ENCODE measurements at regions not wholly inside any gene's neighbourhood (a gene's known extent, or its start where the extent isn't known, plus 50 kb on each side); places are given as distances from the start of the nearest gene placed in this dataset.

DNA sequence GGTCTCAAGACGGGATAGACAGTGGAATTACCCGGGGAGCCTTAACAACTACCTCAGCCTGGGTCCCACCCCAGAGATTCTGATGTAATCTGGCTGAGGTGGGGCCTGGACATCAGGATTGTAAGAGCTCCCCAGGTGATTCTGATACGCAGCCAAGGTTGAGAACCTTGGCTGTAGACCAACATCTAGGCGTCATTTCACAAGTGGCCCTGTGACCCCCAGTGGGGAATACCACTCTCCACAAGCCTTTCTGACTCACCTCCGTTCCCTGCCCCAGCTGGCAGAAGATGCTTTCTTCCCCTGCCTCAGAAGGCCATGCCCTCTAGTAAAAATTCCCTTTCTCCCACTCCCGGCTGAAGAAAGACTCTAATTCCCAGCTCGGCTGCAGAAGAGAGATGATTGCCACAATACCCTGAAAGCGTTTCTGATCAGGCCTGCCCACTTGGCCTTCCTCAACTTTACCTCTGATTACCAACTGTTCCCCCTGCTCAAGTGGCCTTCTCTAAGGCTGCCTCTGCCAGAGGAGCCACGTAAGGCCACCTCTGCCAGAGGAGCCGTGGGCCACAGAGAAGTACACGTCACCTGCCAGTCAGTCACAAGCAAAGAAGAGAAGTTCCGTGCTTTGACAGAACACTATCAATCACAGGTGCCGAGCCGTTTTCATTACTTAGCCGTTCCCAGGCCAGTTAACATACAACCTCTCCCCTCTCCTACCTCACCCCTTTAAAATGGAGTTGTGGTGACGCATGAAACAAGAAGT is 116.8 kb upstream of the PKDCC start:
- Histone ChIP-seq H3K27ac (peak overlapping the region; percentile 16 to 51), H3K9me3 (no peaks in the 10 kb centered on the region), H3K27me3 (no peaks in the 10 kb centered on the region), H3K36me3 (no peaks in the 10 kb centered on the region), H3K4me3 (no peak overlapping the region), H3K4me1 (ENCODE audit: insufficient read depth) (peaks cover 39% of the 10 kb centered on the region)
- DNase-seq, result no peak
- intact Hi-C loops (cut with DNase I), result loop anchor here in 2 of 4 donors (5.0 to 10.0 kb wide), 2 partner anchors 116 to 124 kb away; partner anchors contain the start of gene PKDCC (in 1 of the 2)
- WGBS, 3 donors, result 71 to 77% (median 75%) methylated on average over 16 of the region's 16 CpGs
- TF ChIP-seq EP300 (IDR thresholded peaks at IDR 0.05) (no peak), POLR2A (IDR thresholded peaks at IDR 0.05) (no peak), CTCF (IDR thresholded peaks at IDR 0.05) (no peak)

DNA sequence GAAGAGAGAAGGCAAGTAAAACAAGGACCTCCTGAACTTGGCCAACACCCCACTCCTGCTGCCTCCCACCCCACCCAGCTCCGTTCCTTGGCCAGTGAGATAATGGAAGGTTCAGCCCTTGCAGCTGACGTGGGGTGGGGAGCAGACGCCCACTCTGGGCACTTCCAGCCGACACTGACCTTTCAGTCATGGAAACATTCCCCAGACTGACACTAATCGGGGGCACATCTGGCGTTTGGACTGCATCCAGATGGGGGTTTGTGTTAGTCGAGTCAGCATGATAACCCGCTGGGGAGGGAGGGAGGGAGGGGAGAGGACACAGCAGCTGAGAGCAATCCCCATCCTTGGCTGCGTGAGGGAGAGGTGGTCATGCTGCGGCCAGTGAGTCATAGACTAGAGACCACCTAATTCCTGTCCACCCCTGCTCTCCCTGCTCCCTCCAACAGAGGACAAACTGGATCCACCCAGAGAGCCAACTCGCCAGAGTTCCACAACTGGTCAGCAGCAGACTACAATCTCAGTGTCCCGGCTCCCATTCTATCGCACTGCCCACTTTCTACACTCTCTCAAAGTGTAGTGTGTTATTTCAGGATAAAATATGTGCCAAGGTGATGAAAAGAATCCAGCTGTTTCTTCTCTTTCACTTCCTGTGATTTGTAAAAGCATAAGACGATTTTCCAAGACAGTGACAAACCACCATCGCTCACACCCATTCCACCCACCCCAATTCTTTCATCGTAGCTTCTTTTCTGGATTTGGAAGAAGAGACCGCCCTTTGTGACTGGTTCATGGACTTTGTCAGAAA is 115.4 kb upstream of the PKDCC start:
- Histone ChIP-seq H3K9me3 (no peaks in the 10 kb centered on the region), H3K4me1 (ENCODE audit: insufficient read depth) (peaks cover 35% of the 10 kb centered on the region), H3K27me3 (no peaks in the 10 kb centered on the region), H3K27ac (peak overlapping the region in 1 of 2 donors; percentile 88), H3K36me3 (no peaks in the 10 kb centered on the region), H3K4me3 (no peak overlapping the region)
- intact Hi-C loops (cut with DNase I), result loop anchor here in 3 of 4 donors (2.0 to 10.0 kb wide), 3 partner anchors 115 to 122 kb away; partner anchors contain the start of gene PKDCC (in 2 of the 3)
- 7 to 13% (median 11%) methylated on average over 16 to 17 of the region's 17 CpGs for WGBS, 3 donors
- DNase-seq, result peak; percentile 84 to 95 (median 92)
- no peak for TF ChIP-seq POLR2A (IDR thresholded peaks at IDR 0.05)
- TF ChIP-seq CTCF (IDR thresholded peaks at IDR 0.05), result peak in 1 of 3 donors; percentile 10

GRCh38 chr2:41933046-41933420 is 114.8 kb upstream of the PKDCC start:
- no peaks in the 10 kb centered on the region for H3K27me3 ChIP-seq
- H3K9me3 ChIP-seq, result no peaks in the 10 kb centered on the region
- intact Hi-C loops (cut with DNase I), result loop anchor here in 3 of 4 donors (2.0 to 10.0 kb wide), 3 partner anchors 114 to 122 kb away; partner anchors contain the start of gene PKDCC (in 2 of the 3)
- TF ChIP-seq CTCF (IDR thresholded peaks at IDR 0.05), result no peak
- TF ChIP-seq POLR2A (IDR thresholded peaks at IDR 0.05), result no peak
- TF ChIP-seq EP300 (IDR thresholded peaks at IDR 0.05), result no peak
- peak overlapping the region; percentile 41 to 88 for H3K27ac ChIP-seq
- H3K36me3 ChIP-seq, result no peaks in the 10 kb centered on the region
- no peak for DNase-seq
- 27 to 36% (median 30%) methylated on average over 3 of the region's 3 CpGs for WGBS, 3 donors
- H3K4me1 ChIP-seq (ENCODE audit: insufficient read depth), result peaks cover 35% of the 10 kb centered on the region
- H3K4me3 ChIP-seq, result no peak overlapping the region

- H3K4me1 ChIP-seq (ENCODE audit: insufficient read depth), result peaks cover 39% of the 10 kb centered on the region
- intact Hi-C loops (cut with DNase I), result loop anchor here in 3 of 4 donors (2.0 to 10.0 kb wide), 3 partner anchors 114 to 121 kb away; partner anchors contain the start of gene PKDCC (in 2 of the 3)
- H3K36me3 ChIP-seq, result no peaks in the 10 kb centered on the region
- WGBS, 3 donors, result 10 to 18% (median 14%) methylated on average over 8 of the region's 8 CpGs
- TF ChIP-seq CTCF (IDR thresholded peaks at IDR 0.05) (no peak), POLR2A (IDR thresholded peaks at IDR 0.05) (no peak), EP300 (IDR thresholded peaks at IDR 0.05) (peak; percentile 1)
- H3K9me3 ChIP-seq, result no peaks in the 10 kb centered on the region
- no peak overlapping the region for H3K4me3 ChIP-seq
- H3K27ac ChIP-seq, result peak overlapping the region; percentile 41 to 88
- DNase-seq, result peak in 4 of 5 donors; percentile 57 to 79 (median 68)
- H3K27me3 ChIP-seq, result no peaks in the 10 kb centered on the region
Observed at GRCh38 chr2:41933585-41934320, 114.1 kb upstream of the PKDCC start.
